K562 (cell line): ENCODE measurements at regions not wholly inside any gene's neighbourhood (a gene's known extent, or its start where the extent isn't known, plus 50 kb on each side); places are given as distances from the start of the nearest gene placed in this dataset.

Experiments used
- ASH1L ChIP-seq: fragments of 450-650 bp; IDR thresholded peaks from 2 replicates; pipeline ENCODE4 v1.6.1; 2018; ENCODE audit warnings: borderline replicate concordance, mild to moderate bottlenecking, low read depth; ENCODE audit not compliant: partially characterized antibody
- ATF7 ChIP-seq: fragments of 450-650 bp; IDR thresholded peaks from 2 replicates; pipeline ENCODE4 v1.7.1; 2014; ENCODE audit warnings: mild to moderate bottlenecking, moderate library complexity
- BHLHE40 ChIP-seq: IDR thresholded peaks from 2 replicates; pipeline ENCODE4 v1.6.1; 2011; ENCODE audit warnings: low read length, improper control_type of control experiment
- CBX3 ChIP-seq, 2 experiments: IDR thresholded peaks; 1 replicate in 1 of 2; 2 replicates in 1 of 2; pipeline ENCODE4 v1.6.1; 2012; ENCODE audit warnings: inconsistent platforms in 2 of 2, low read length in 2 of 2, borderline replicate concordance in 1 of 2, control low read depth in 1 of 2
- CEBPB ChIP-seq: fragments of 450-650 bp; IDR thresholded peaks from 2 replicates; pipeline ENCODE4 v1.6.1; 2016; ENCODE audit warnings: missing genetic modification characterization, missing compliant biosample characterization
- HNRNPL ChIP-seq: fragments of 200-400 bp; formaldehyde crosslinking; IDR thresholded peaks from 2 replicates; pipeline ENCODE4 v1.6.1; 2017; ENCODE audit warnings: low read depth, mild to moderate bottlenecking, low read length
- MAFF ChIP-seq: IDR thresholded peaks from 2 replicates; pipeline ENCODE4 v1.6.1; 2012; ENCODE audit warnings: low read length, improper control_type of control experiment
- MAFG ChIP-seq: fragments of 450-650 bp; conservative IDR thresholded peaks from 2 replicates; pipeline ENCODE4 v1.6.1; 2016; ENCODE audit warnings: missing genetic modification characterization, missing compliant biosample characterization
- MCM5 ChIP-seq: fragments of 450-650 bp; IDR thresholded peaks from 2 replicates; pipeline ENCODE4 v1.6.1; 2016; ENCODE audit warnings: low read depth
- MYNN ChIP-seq, 2 experiments: sonication (generic); formaldehyde crosslinking in 1 of 2; IDR thresholded peaks; 2 replicates each; pipeline versions ENCODE4 v1.5.0 to v1.6.1; 2016 to 2020; ENCODE audit warnings: antibody characterized with exemption in 1 of 2, missing genetic modification reagents in 1 of 2
- PRPF4 ChIP-seq: fragments of 200-400 bp; formaldehyde crosslinking; IDR thresholded peaks from one replicate; pipeline ENCODE4 v1.6.1; 2017; ENCODE audit warnings: low read length, low read depth, mild to moderate bottlenecking; ENCODE audit not compliant: insufficient read depth, poor library complexity, severe bottlenecking
- SMAD3 ChIP-seq: fragments of 450-650 bp; formaldehyde crosslinking; conservative IDR thresholded peaks from 2 replicates; pipeline ENCODE4 v1.4.0; 2020; ENCODE audit warnings: mild to moderate bottlenecking
- TBP ChIP-seq: optimal IDR thresholded peaks from 2 replicates; pipeline ENCODE3; 2011; ENCODE audit warnings: low read depth, low read length, improper control_type of control experiment
- TCF7 ChIP-seq: sonication (generic); IDR thresholded peaks from 2 replicates; pipeline ENCODE4 v1.6.1; 2016; ENCODE audit warnings: antibody characterized with exemption, borderline replicate concordance
- WHSC1 ChIP-seq: IDR thresholded peaks from one replicate; pipeline ENCODE4 v1.6.1; 2012; ENCODE audit warnings: low read length, control low read depth, inconsistent platforms
- ZEB2 ChIP-seq: fragments of 450-650 bp; IDR thresholded peaks from 2 replicates; pipeline ENCODE4 v1.6.1; 2016
- ZNF584 ChIP-seq: fragments of 200-800 bp; sonication (Bioruptor generic); IDR thresholded peaks from 2 replicates; pipeline ENCODE4 v1.6.1; 2016; ENCODE audit warnings: low read depth, mild to moderate bottlenecking, missing genetic modification characterization, missing compliant biosample characterization
- ZNF75A ChIP-seq: fragments of 450-650 bp; formaldehyde crosslinking; IDR thresholded peaks from 2 replicates; pipeline ENCODE4 v1.4.0; 2020; ENCODE audit warnings: mild to moderate bottlenecking
- TF ChIP-seq, protein P1 (sequence below): fragments of 250-450 bp; sonication (Bioruptor Pico); IDR thresholded peaks from 2 replicates; pipeline ENCODE4 v1.5.1; 2021; ENCODE audit warnings: mild to moderate bottlenecking
- TF ChIP-seq, protein P2 (sequence below): fragments of 250-450 bp; sonication (Bioruptor Pico); IDR thresholded peaks from 2 replicates; pipeline ENCODE4 v1.4.0; 2020; ENCODE audit warnings: mild to moderate bottlenecking
- TF ChIP-seq, protein P3 (sequence below): fragments of 450-650 bp; IDR thresholded peaks from one replicate; pipeline ENCODE4 v1.6.1; 2018; ENCODE audit warnings: mild to moderate bottlenecking, moderate library complexity; ENCODE audit not compliant: partially characterized antibody
- TF ChIP-seq, protein P4 (sequence below): IDR thresholded peaks from 2 replicates; pipeline ENCODE4 v1.6.1; 2011; ENCODE audit not compliant: insufficient read length; ENCODE audit errors: extremely low read depth
- TF ChIP-seq, protein P5 (sequence below): sonication (generic); formaldehyde crosslinking; IDR thresholded peaks from 2 replicates; pipeline ENCODE4 v1.8.0; 2022; ENCODE audit warnings: mild to moderate bottlenecking, missing genetic modification reagents

DNA sequence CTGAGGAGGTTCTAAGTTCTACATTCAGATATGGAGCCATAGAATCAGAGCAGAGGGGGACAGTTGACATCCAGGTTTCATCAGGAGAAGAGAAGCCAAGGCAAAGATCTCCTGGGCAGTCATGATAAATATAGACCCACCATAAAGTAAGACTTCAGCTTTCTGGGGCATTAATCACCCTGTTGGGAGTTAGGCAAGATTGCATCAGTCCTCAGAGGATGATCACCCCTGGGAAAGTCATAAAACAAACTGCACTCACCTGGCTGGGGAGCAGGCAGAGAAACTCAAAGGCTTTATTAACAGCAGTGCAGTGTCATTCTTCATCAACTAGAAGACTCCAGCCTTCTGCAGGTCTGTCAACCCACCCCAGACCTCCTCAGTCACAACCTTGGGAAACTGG is 301.3 kb upstream of the JARID2 start (continued):
- TF ChIP-seq, protein P1, sequence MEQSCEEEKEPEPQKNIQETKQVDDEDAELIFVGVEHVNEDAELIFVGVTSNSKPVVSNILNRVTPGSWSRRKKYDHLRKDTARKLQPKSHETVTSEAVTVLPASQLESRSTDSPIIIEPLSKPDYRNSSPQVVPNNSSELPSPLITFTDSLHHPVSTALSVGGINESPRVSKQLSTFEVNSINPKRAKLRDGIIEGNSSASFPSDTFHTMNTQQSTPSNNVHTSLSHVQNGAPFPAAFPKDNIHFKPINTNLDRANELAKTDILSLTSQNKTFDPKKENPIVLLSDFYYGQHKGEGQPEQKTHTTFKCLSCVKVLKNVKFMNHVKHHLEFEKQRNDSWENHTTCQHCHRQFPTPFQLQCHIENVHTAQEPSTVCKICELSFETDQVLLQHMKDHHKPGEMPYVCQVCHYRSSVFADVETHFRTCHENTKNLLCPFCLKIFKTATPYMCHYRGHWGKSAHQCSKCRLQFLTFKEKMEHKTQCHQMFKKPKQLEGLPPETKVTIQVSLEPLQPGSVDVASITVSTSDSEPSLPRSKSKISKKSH (CRISPR knock-in tag), result no peak
- no peak for TF ChIP-seq ASH1L
- no peak for TF ChIP-seq CBX3 (IDR thresholded peaks at IDR 0.05; ENCODE audit: borderline replicate concordance in 1 of 2, low read length in 2 of 2)
- TF ChIP-seq SMAD3 (CRISPR knock-in tag), result no peak
- TF ChIP-seq HNRNPL, result no peak
- TF ChIP-seq, protein P2, sequence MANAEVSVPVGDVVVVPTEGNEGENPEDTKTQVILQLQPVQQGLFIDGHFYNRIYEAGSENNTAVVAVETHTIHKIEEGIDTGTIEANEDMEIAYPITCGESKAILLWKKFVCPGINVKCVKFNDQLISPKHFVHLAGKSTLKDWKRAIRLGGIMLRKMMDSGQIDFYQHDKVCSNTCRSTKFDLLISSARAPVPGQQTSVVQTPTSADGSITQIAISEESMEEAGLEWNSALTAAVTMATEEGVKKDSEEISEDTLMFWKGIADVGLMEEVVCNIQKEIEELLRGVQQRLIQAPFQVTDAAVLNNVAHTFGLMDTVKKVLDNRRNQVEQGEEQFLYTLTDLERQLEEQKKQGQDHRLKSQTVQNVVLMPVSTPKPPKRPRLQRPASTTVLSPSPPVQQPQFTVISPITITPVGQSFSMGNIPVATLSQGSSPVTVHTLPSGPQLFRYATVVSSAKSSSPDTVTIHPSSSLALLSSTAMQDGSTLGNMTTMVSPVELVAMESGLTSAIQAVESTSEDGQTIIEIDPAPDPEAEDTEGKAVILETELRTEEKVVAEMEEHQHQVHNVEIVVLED, result no peak
- TF ChIP-seq WHSC1, result no peak
- TF ChIP-seq CEBPB (tag), result 0 out of 2 replicates have a peak, but pooled peaks have one; percentile 21
- TF ChIP-seq, protein P3, sequence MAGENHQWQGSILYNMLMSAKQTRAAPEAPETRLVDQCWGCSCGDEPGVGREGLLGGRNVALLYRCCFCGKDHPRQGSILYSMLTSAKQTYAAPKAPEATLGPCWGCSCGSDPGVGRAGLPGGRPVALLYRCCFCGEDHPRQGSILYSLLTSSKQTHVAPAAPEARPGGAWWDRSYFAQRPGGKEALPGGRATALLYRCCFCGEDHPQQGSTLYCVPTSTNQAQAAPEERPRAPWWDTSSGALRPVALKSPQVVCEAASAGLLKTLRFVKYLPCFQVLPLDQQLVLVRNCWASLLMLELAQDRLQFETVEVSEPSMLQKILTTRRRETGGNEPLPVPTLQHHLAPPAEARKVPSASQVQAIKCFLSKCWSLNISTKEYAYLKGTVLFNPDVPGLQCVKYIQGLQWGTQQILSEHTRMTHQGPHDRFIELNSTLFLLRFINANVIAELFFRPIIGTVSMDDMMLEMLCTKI, result no peak
- TF ChIP-seq, protein P4, sequence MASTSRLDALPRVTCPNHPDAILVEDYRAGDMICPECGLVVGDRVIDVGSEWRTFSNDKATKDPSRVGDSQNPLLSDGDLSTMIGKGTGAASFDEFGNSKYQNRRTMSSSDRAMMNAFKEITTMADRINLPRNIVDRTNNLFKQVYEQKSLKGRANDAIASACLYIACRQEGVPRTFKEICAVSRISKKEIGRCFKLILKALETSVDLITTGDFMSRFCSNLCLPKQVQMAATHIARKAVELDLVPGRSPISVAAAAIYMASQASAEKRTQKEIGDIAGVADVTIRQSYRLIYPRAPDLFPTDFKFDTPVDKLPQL, result no peak
- no peak for TF ChIP-seq MAFF
- no peak for TF ChIP-seq TBP
- no peak for TF ChIP-seq MAFG (tag)
- no peak for TF ChIP-seq TCF7
- no peak for TF ChIP-seq MCM5
- no peak for TF ChIP-seq PRPF4
- TF ChIP-seq ZNF584 (CRISPR knock-in tag), result no peak
- no peak for TF ChIP-seq MYNN (IDR thresholded peaks at IDR 0.05)
- TF ChIP-seq MYNN (CRISPR knock-in tag; IDR thresholded peaks at IDR 0.05), result no peak
- TF ChIP-seq, protein P5, sequence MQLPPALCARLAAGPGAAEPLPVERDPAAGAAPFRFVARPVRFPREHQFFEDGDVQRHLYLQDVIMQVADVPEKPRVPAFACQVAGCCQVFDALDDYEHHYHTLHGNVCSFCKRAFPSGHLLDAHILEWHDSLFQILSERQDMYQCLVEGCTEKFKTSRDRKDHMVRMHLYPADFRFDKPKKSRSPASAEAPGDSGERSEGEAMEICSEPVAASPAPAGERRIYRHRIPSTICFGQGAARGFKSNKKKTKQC (CRISPR knock-in tag), result no peak
- no peak for TF ChIP-seq ZNF75A
- TF ChIP-seq ATF7, result 0 out of 2 replicates have a peak, but pooled peaks have one; percentile 34
- peak; percentile 85 for TF ChIP-seq ZEB2
- TF ChIP-seq BHLHE40, result no peak
